22Rv1 (cell line): ENCODE measurements at regions not wholly inside any gene's neighbourhood (a gene's known extent, or its start where the extent isn't known, plus 50 kb on each side); places are given as distances from the start of the nearest gene placed in this dataset.
"Not testable (repeated sequence)": the region's sequence is repeated elsewhere in the genome, so short reads cannot be mapped to it uniquely, and the experiment has no call there.

ENCODE experiments used
- H3K27ac ChIP-seq: fragments of 450-650 bp; 2 replicates; pipeline ENCODE4 v1.5.1; 2017
- CTCF ChIP-seq: fragments of 450-650 bp; IDR thresholded peaks from 2 replicates; pipeline ENCODE4 v1.5.1; 2017; ENCODE audit warnings: mild to moderate bottlenecking
- ZFX ChIP-seq: fragments of 450-650 bp; IDR thresholded peaks from 2 replicates; pipeline ENCODE4 v1.6.1; 2017; ENCODE audit warnings: antibody characterized with exemption, borderline replicate concordance

DNA sequence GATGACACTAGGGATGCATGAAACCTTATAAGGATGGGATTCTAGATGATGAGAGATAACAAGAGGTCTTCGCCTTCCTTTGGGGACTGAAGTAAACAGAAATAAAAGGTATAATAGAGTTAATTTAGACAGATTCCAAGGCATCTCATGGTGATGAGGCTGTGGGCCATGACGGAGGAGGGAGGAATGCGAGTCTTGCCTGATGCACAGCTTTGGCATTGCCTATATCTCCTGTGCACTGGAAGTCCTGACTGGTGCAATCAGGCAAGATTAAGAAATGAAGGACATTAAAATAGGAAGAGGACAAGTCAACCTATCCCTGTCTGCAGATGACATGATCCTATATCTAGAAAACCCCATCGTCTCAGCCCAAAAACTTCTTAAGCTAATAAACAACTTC lies 526.4 kb upstream of the LMO3 start:
- no peak overlapping the region for H3K27ac ChIP-seq
- TF ChIP-seq CTCF (no peak), ZFX (no peak)

DNA sequence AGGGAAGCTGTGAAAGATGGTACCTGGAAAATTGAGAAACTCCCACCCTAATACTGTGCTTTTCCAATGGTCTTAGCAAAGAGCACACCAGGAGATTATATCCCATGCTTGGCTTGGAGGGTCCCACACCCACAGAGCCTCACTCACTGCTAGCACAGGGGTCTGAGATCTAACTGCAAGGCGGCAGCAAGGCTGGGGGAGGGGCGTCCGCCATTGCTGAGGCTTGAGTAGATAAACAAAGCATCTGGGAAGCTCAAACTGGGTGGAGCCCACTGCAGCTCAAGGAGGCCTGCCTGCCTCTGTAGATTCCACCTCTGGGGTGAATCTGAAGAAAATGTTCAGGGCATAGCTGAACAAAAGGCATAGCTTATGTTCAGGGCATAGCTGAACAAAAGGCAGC lies 510.6 kb upstream of the LMO3 start:
- H3K27ac ChIP-seq = not testable (repeated sequence)

GRCh38 chr12:17110316-17110715 lies 504.4 kb upstream of the LMO3 start:
- TF ChIP-seq CTCF (no peak), ZFX (no peak)
- no peak overlapping the region for H3K27ac ChIP-seq

DNA sequence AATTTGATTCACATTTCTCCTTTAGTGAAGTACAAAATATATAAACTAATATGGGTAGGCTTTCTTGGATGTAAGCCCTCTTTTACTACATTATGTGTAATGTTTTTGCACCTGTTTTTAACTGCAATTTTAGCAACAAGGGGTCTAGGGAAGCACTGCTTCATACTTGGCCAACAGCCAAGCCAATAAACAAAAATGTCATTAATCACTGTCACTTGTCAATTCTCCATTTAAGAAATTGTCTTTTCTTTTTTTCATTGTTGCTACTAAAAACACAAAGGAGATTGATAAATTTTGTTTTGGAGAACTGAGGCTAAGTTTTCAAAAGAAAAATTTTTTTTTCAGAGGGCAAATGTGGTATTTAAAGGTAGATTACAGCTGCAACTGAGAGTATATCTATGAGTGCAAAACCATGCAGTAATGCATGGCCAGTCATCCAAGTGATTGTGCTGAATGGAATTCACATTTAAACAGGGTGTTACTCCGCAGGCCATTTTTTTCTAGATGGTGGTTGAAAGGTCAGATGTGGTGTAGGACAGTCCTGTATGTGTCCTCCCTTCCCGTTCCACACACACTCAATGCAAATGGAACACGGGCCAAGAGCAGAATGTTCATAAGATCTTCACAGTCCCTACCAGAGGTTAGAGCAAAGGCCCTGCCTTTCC lies 503.0 kb upstream of the LMO3 start:
- H3K27ac ChIP-seq = no peak overlapping the region

DNA sequence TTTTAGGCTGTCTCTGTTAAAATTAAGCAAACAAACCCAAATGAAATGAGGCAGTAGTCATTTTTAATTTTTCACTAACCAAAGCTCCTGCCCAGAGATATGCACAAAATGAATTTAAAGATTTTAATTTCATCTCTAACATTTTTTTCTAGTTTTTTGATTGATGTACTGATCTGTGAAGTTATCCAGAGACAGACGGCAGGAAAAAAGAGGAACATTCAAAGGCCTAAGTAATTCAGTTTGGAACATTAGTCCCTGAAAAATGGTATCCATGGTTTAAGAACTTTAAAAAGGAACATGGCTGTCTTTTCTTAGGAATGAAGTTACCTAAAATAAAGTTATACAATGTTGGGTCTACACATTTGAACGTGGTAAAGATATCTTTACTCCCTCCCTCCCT lies 498.8 kb upstream of the LMO3 start:
- no peak overlapping the region for H3K27ac ChIP-seq
- TF ChIP-seq CTCF = no peak
- TF ChIP-seq ZFX = no peak

More for the DNA sequence above, 503.0 kb upstream of the LMO3 start:
- TF ChIP-seq ZFX (no peak), CTCF (no peak)

DNA sequence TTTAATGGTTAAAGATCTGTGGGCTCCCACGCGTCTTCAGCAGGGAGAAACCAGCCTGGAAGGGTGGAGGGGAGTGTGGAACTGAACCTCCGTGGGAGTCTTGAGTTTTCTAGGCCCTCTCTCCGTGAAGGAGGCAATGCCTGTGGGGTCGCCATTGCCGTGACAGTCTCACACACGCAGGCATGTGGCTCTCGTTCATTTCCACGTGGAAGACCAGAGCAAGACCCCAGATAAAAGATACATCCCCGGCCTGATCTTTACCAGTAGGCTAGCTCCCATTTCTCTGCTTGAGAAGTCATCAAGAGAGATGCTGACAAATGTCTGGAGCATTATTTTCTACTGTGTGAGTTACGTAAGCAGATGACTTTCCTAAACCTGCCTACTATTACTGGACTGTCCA lies 491.7 kb upstream of the LMO3 start:
- TF ChIP-seq CTCF (no peak), ZFX (no peak)
- H3K27ac ChIP-seq = no peak overlapping the region

DNA sequence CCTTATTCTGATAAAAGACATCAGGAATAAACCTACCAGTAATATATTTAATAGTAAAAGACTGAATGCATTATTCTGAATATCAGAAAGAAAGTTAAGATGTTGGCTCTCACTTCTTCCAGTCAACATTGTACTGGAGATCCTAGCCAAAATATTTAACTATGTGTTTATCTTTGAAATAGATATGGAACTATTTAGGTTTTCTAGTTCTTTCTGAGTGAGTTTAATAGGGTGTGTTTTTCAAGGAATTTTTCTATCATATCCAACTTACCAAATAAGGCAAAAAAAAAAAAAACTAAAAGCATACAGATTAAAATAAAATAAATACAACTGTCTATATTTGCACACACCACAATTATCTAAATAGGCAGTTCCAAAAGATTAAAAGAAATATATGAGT lies 478.9 kb upstream of the LMO3 start:
- H3K27ac ChIP-seq = no peak overlapping the region
- TF ChIP-seq CTCF (no peak), ZFX (no peak)

DNA sequence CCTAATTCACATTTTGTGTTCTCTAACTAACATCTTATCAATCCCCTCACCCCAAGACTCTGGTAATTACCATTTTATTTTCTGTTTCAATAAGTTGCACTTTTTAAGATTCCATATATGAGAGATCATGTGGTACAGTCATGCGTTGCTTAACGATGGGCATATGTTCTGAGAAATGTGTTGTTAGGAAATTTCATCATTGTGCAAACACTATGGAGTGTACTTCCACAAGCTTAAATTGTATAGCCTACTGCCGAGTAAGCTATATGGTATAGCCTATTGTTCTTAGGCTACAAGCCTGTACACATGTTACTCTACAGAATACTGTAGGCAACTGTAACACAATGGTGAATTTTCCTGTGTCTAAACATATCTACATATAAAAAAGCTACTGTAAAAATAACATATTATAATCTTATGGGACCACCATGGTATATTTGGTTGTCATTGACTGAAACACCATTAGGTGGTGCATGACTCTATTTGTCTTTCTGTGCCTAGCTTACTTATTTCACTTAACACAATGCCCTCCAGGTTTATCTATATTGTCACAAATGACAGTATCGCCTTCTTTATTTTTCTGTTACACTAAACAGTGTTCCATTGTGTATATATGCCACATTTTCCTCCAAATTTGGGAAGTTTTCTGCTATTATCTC lies 473.4 kb upstream of the LMO3 start:
- TF ChIP-seq ZFX = no peak
- TF ChIP-seq CTCF = peak; percentile 53
- H3K27ac ChIP-seq = no peak overlapping the region
